Ovary (tissue), 3 donors: ENCODE measurements at regions not wholly inside any gene's neighbourhood (a gene's known extent, or its start where the extent isn't known, plus 50 kb on each side); places are given as distances from the start of the nearest gene placed in this dataset.

Experiments used
- POLR2A ChIP-seq: fragments of 450-650 bp; IDR thresholded peaks from one replicate; pipeline ENCODE4 v1.6.1; 2017; ENCODE audit warnings: antibody characterized with exemption, mild to moderate bottlenecking, moderate library complexity
- TF ChIP-seq, protein P1 (sequence below), 3 donors: fragments of 450-650 bp in 2 of 3; fragments of 200-600 bp in 1 of 3; IDR thresholded peaks; one replicate each; pipeline versions ENCODE4 v1.5.1 to v1.8.0; 2016 to 2022; ENCODE audit warnings: antibody characterized with exemption in 3 of 3, mild to moderate bottlenecking in 1 of 3
- donor health status: DM: no; HTN: no; CAD: no.

DNA sequence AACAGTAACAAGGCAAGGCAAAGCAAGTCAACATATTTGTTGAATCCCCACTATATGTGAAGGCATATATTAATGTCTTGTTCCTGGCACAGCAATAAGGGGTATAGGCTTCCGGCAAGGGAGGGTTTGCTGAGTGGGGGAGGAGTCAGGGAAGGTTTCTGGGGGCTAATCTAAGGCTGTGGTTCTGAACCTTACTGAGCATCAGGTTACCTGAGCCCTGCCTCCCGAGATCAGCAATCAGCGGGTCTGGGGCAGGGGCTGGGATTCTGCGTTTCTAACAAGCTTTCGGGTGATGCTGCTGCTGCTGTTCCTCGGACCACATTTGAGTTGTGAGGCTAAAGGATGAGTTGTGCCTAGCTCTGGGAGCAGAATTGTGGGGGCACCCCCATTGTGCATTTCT, 401.7 kb upstream of the SPRED2 start:
- TF ChIP-seq, protein P1, sequence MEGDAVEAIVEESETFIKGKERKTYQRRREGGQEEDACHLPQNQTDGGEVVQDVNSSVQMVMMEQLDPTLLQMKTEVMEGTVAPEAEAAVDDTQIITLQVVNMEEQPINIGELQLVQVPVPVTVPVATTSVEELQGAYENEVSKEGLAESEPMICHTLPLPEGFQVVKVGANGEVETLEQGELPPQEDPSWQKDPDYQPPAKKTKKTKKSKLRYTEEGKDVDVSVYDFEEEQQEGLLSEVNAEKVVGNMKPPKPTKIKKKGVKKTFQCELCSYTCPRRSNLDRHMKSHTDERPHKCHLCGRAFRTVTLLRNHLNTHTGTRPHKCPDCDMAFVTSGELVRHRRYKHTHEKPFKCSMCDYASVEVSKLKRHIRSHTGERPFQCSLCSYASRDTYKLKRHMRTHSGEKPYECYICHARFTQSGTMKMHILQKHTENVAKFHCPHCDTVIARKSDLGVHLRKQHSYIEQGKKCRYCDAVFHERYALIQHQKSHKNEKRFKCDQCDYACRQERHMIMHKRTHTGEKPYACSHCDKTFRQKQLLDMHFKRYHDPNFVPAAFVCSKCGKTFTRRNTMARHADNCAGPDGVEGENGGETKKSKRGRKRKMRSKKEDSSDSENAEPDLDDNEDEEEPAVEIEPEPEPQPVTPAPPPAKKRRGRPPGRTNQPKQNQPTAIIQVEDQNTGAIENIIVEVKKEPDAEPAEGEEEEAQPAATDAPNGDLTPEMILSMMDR (IDR thresholded peaks at IDR 0.05) = no peak
- TF ChIP-seq POLR2A = no peak
